Keratinocyte (primary cell): ENCODE measurements at regions not wholly inside any gene's neighbourhood (a gene's known extent, or its start where the extent isn't known, plus 50 kb on each side); places are given as distances from the start of the nearest gene placed in this dataset.

Source experiments
- DNase-seq: peaks from one replicate; pipeline ENCODE4 v3.0.0-alpha.2; 2011; ENCODE audit warnings: low read depth, missing footprints, low spot score
- FAIRE-seq: peaks from 2 replicates; lab custom pipeline; 2011; peaks lifted over from hg19 to GRCh38; lab: Jason Lieb, UNC
- H2AFZ ChIP-seq: 2 replicates; pipeline ENCODE4 v1.6.0; 2012; ENCODE audit warnings: low read length, control low read depth, inconsistent platforms; ENCODE audit not compliant: control insufficient read depth
- H3K27ac ChIP-seq: 2 replicates; pipeline ENCODE4 v1.5.1; 2011; ENCODE audit warnings: low read length; ENCODE audit not compliant: control insufficient read depth, insufficient read depth
- H3K27me3 ChIP-seq: 3 replicates; pipeline ENCODE4 v1.6.0; 2011; ENCODE audit warnings: low read length; ENCODE audit not compliant: control insufficient read depth, insufficient read depth; ENCODE audit errors: extremely low read depth
- H3K36me3 ChIP-seq, 2 experiments: 2 replicates in 1 of 2; 3 replicates in 1 of 2; pipeline ENCODE4 v1.5.1; 2011; ENCODE audit warnings: low read length in 2 of 2, mild to moderate bottlenecking in 1 of 2; ENCODE audit not compliant: control insufficient read depth in 2 of 2, insufficient read depth in 2 of 2; ENCODE audit errors: extremely low read depth in 1 of 2
- H3K4me1 ChIP-seq: 3 replicates; pipeline ENCODE4 v1.5.1; 2011; ENCODE audit warnings: low read length; ENCODE audit not compliant: control insufficient read depth, insufficient read depth; ENCODE audit errors: extremely low read depth
- H3K4me2 ChIP-seq: 3 replicates; pipeline ENCODE4 v1.6.0; 2011; ENCODE audit warnings: low read depth, low read length; ENCODE audit not compliant: control insufficient read depth, insufficient read depth; ENCODE audit errors: extremely low read depth
- H3K4me3 ChIP-seq, 3 experiments: fragments of 200-600 bp in 1 of 3; sonication (generic) in 1 of 3; 2 replicates in 2 of 3; 3 replicates in 1 of 3; pipeline ENCODE4 v1.5.1; 2011 to 2016; ENCODE audit warnings: low read length in 3 of 3, mild to moderate bottlenecking in 3 of 3, control low read depth in 2 of 3, inconsistent platforms in 1 of 3, low read depth in 1 of 3, mixed read lengths in 1 of 3, mixed run types in 1 of 3, moderate library complexity in 1 of 3; ENCODE audit not compliant: control insufficient read depth in 2 of 3, insufficient read depth in 2 of 3; ENCODE audit errors: extremely low read depth in 1 of 3
- H3K79me2 ChIP-seq: 2 replicates; pipeline ENCODE4 v1.6.0; 2012; ENCODE audit warnings: low read length; ENCODE audit not compliant: control insufficient read depth, insufficient read depth
- H3K9ac ChIP-seq: 3 replicates; pipeline ENCODE4 v1.6.0; 2011; ENCODE audit warnings: low read length; ENCODE audit not compliant: control insufficient read depth, insufficient read depth; ENCODE audit errors: extremely low read depth
- H3K9me1 ChIP-seq: 3 replicates; pipeline ENCODE4 v1.6.0; 2011; ENCODE audit warnings: low read length; ENCODE audit not compliant: control insufficient read depth, insufficient read depth; ENCODE audit errors: extremely low read depth
- H3K9me3 ChIP-seq: 2 replicates; pipeline ENCODE4 v1.5.1; 2012; ENCODE audit warnings: low read depth, low read length; ENCODE audit not compliant: control insufficient read depth
- H4K20me1 ChIP-seq: 3 replicates; pipeline ENCODE4 v1.6.0; 2011; ENCODE audit warnings: low read length; ENCODE audit not compliant: control insufficient read depth, insufficient read depth; ENCODE audit errors: extremely low read depth
- CTCF ChIP-seq, 3 experiments: IDR thresholded peaks in 1 of 3; conservative IDR thresholded peaks in 1 of 3; optimal IDR thresholded peaks in 1 of 3; 2 replicates in 2 of 3; 3 replicates in 1 of 3; pipeline versions ENCODE3 to v1.5.1; 2011; ENCODE audit warnings: low read length in 3 of 3, mild to moderate bottlenecking in 3 of 3, moderate library complexity in 2 of 3, control low read depth in 1 of 3, inconsistent platforms in 1 of 3; ENCODE audit not compliant: insufficient read depth in 2 of 3; ENCODE audit errors: extremely low read depth in 1 of 3
- EZH2 ChIP-seq: IDR thresholded peaks from one replicate; pipeline ENCODE4 v1.6.1; 2012; ENCODE audit warnings: inconsistent platforms, mild to moderate bottlenecking, low read length, moderate library complexity
- dilution Hi-C: fragments of 300-500 bp; cut with MboI; formaldehyde crosslinking; loops from one replicate; pipeline ENCODE4 v1.7.0; 2020; ENCODE audit warnings: low sequenced_read_pairs; ENCODE audit not compliant: extremely low pct_ligation_motif_present

DNA sequence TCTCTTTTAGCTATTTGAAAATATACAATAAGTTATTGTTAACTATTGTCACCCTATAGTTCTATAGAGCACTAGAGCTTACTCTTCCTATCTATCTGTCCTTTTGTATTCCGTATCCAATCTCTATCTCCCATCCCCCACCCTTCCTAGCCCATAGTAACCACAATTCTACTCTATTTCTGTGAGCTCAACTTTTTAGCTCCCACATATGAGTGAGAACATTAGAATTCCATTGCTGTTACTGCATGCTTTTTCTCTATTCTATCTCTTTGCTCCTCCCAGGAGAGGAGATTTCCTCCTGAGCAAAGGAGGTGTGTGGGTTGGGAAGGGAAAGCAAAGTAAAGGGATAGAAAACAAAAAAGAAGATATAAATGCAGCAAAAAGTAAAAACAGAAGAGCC is 105.6 kb upstream of the SLC4A7 start:
- no peak for DNase-seq
- peaks cover 37% of the 10 kb centered on the region for H3K4me1 ChIP-seq

DNA sequence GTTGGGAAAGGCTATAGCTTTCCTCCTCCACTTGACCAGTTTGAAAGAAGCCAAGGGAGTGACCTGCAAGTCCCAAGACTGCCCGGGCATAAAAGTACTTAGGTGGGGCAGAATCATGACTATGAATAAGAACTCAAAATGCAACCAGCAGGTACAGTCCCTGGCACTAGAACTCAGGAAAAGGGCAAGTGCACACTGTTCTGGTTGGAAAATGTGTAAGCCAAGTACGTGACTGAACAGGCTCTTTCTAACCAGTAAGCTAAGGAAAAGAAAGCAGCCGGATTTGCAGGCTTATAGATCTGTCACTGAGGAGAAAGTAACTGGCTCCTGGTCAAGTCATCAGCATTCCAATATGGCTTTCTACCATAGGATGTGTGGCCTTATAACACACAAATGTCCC is 101.2 kb upstream of the SLC4A7 start:
- no peaks in the 10 kb centered on the region for H3K9me3 ChIP-seq
- H3K27me3 ChIP-seq, result no peaks in the 10 kb centered on the region
- peak overlapping the region; percentile 28 for H2AFZ ChIP-seq
- peak overlapping the region; percentile 24 for H3K4me2 ChIP-seq
- H3K4me1 ChIP-seq, result peaks cover 26% of the 10 kb centered on the region
- no peaks in the 10 kb centered on the region for H3K79me2 ChIP-seq
- H4K20me1 ChIP-seq, result no peaks in the 10 kb centered on the region
- no peak overlapping the region for H3K4me3 ChIP-seq
- no peak overlapping the region for H3K27ac ChIP-seq
- no peaks in the 10 kb centered on the region for H3K9me1 ChIP-seq
- no peak for TF ChIP-seq EZH2
- no peak for TF ChIP-seq CTCF (optimal IDR thresholded peaks at IDR 0.05 in 1 of 3, IDR thresholded peaks at IDR 0.05 in 1 of 3, conservative IDR thresholded peaks at IDR 0.05 in 1 of 3; ENCODE audit: extremely low read depth in 1 of 3, insufficient read depth in 2 of 3, low read length in 3 of 3)
- DNase-seq (peak; percentile 44), FAIRE-seq (peak; percentile 88)
- dilution Hi-C loops, result no loop called here
- no peaks in the 10 kb centered on the region for H3K36me3 ChIP-seq
- H3K9ac ChIP-seq, result no peak overlapping the region

More for the DNA sequence above, 105.6 kb upstream of the SLC4A7 start:
- Histone ChIP-seq H3K9me1 (no peaks in the 10 kb centered on the region), H3K4me3 (no peak overlapping the region), H3K79me2 (no peaks in the 10 kb centered on the region), H4K20me1 (no peaks in the 10 kb centered on the region), H3K4me2 (peak overlapping the region; percentile 49), H3K9me3 (no peaks in the 10 kb centered on the region), H3K9ac (no peak overlapping the region), H3K27ac (peak overlapping the region; percentile 17), H3K27me3 (no peaks in the 10 kb centered on the region), H3K36me3 (no peaks in the 10 kb centered on the region), H2AFZ (no peak overlapping the region)
- FAIRE-seq, result no peak
- TF ChIP-seq CTCF (optimal IDR thresholded peaks at IDR 0.05 in 1 of 3, IDR thresholded peaks at IDR 0.05 in 1 of 3, conservative IDR thresholded peaks at IDR 0.05 in 1 of 3; ENCODE audit: extremely low read depth in 1 of 3, insufficient read depth in 2 of 3, low read length in 3 of 3) (no peak), EZH2 (no peak)
- dilution Hi-C loops, result no loop called here
